Spleen (tissue), 11 donors: ENCODE measurements at regions not wholly inside any gene's neighbourhood (a gene's known extent, or its start where the extent isn't known, plus 50 kb on each side); places are given as distances from the start of the nearest gene placed in this dataset.

Experiments used
- DNase-seq: peaks from one replicate; pipeline ENCODE4 v3.0.0-alpha.2; 2020
- H3K27ac ChIP-seq, 8 donors: fragments of 200-600 bp; sonication (generic) in 7 of 8; 1 replicate in 4 of 8; 2 replicates in 4 of 8; pipeline versions ENCODE4 v1.5.0 to v1.8.0; 2016 to 2021; ENCODE audit warnings: inconsistent platforms in 4 of 8, mild to moderate bottlenecking in 4 of 8, moderate library complexity in 1 of 8
- H3K27me3 ChIP-seq, 7 donors: fragments of 200-600 bp; sonication (generic) in 6 of 7; replicated peaks in 1 of 7; 1 replicate in 4 of 7; 2 replicates in 3 of 7; pipeline versions ENCODE4 v1.5.0 to v1.8.0; 2016 to 2021; ENCODE audit warnings: inconsistent platforms in 3 of 7, mild to moderate bottlenecking in 1 of 7
- H3K36me3 ChIP-seq, 6 donors: fragments of 200-600 bp; sonication (generic) in 5 of 6; 1 replicate in 4 of 6; 2 replicates in 2 of 6; pipeline versions ENCODE4 v1.5.0 to v1.8.0; 2016 to 2021; ENCODE audit warnings: inconsistent platforms in 2 of 6
- H3K4me1 ChIP-seq, 6 donors: fragments of 200-600 bp; sonication (generic) in 5 of 6; 1 replicate in 3 of 6; 2 replicates in 3 of 6; pipeline versions ENCODE4 v1.5.0 to v1.8.0; 2016 to 2021; ENCODE audit warnings: inconsistent platforms in 3 of 6
- H3K4me3 ChIP-seq, 8 donors: fragments of 200-600 bp; sonication (generic) in 7 of 8; 1 replicate in 4 of 8; 2 replicates in 4 of 8; pipeline versions ENCODE4 v1.5.0 to v1.8.0; 2016 to 2021; ENCODE audit warnings: inconsistent platforms in 4 of 8, mild to moderate bottlenecking in 4 of 8, moderate library complexity in 2 of 8
- H3K9me3 ChIP-seq, 8 donors: fragments of 200-600 bp; sonication (generic) in 7 of 8; 1 replicate in 4 of 8; 2 replicates in 4 of 8; pipeline versions ENCODE4 v1.5.0 to v1.8.0; 2016 to 2021; ENCODE audit warnings: inconsistent platforms in 4 of 8
- CTCF ChIP-seq, 11 experiments: fragments of 200-600 bp in 7 of 11; fragments of 450-650 bp in 4 of 11; sonication (generic) in 4 of 11; IDR thresholded peaks in 8 of 11; conservative IDR thresholded peaks in 3 of 11; 1 replicate in 7 of 11; 2 replicates in 4 of 11; pipeline versions ENCODE4 v1.4.0 to v1.8.0; 2016 to 2021; ENCODE audit warnings: antibody characterized with exemption in 11 of 11, inconsistent platforms in 4 of 11, mild to moderate bottlenecking in 1 of 11
- POLR2A ChIP-seq, 3 donors: fragments of 450-650 bp; IDR thresholded peaks; one replicate each; pipeline ENCODE4 v1.5.1; 2017; ENCODE audit warnings: antibody characterized with exemption in 3 of 3, mild to moderate bottlenecking in 1 of 3
- POLR2AphosphoS5 ChIP-seq, 3 donors: sonication (generic); formaldehyde crosslinking; IDR thresholded peaks; one replicate each; pipeline ENCODE4 v1.5.1; 2017; ENCODE audit warnings: antibody characterized with exemption in 3 of 3
- WGBS, 5 donors: extraction: QIAGEN DNeasy Blood & Tissue Kit in 3 of 5; methylation state at CpG; one replicate each; pipeline versions ENCODE4 v1.1.5 to v1.1.7; 2013 to 2018; 5-methylcytosine and 5-hydroxymethylcytosine counted together
- intact Hi-C: fragments of 100-400 bp; cut with DNase I; formaldehyde crosslinking; loops from one replicate; pipeline ENCODE4 v1.15.0; 2023; ENCODE audit warnings: low total_unique reads
- donor health status: healthy with polysubstance abuse.
- donor health status: DM: no; HTN: no; CAD: no; lungs with moderate emphysema.
- donor health status: DM: no; HTN: no; CAD: no.
- donor health status: Bipolar disorder and iron deficiency.
- donor health status: healthy.
- donor health status: DM: no; HTN: no; CAD: no.
- donor health status: DM: yes; HTN: yes; CAD: no.

DNA sequence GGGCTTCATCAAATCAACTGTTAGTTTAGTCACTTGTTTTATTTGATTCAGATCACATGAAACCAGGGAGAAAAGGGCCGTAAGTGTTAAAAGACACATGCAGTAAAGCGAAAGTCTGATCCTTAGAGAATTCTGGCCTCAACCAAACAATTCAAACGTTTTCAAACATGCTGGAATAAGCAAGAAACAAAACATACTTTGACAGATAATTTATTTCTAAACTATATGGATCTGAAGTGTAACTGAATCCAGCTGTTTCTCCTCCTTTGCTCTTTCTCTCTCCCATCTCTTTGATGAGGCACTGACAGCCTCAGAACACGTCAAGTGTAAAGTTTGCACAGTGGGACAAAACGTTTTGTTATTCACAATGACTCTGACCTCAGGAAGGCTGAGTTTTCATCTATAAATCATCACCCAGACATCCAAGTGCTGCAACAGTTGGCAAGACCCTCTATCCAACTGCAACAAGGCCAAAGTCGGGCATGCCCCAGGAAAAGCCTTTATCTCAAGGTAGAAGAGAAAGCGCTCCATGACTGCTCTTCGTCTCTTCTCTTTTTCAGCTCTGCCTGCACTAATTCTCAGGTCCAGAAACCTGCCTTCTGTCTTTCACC lies 267.1 kb upstream of the MYOCD start:
- no peak for DNase-seq
- no peaks in the 10 kb centered on the region for H3K4me1 ChIP-seq
- no peak overlapping the region for H3K4me3 ChIP-seq
- H3K36me3 ChIP-seq: no peaks in the 10 kb centered on the region
- H3K27me3 ChIP-seq: no peaks in the 10 kb centered on the region
- 58 to 70% (median 60%) methylated on average over 8 of the region's 8 CpGs for WGBS, 5 donors
- H3K27ac ChIP-seq: no peak overlapping the region
- TF ChIP-seq CTCF (IDR thresholded peaks at IDR 0.05 in 8 of 11, conservative IDR thresholded peaks at IDR 0.05 in 3 of 11) (no peak), POLR2AphosphoS5 (IDR thresholded peaks at IDR 0.05) (no peak), POLR2A (IDR thresholded peaks at IDR 0.05) (no peak)
- H3K9me3 ChIP-seq: peaks cover 0 to 15% (median 0%) of the 10 kb centered on the region in 8 donors
- intact Hi-C loops: no loop called here

DNA sequence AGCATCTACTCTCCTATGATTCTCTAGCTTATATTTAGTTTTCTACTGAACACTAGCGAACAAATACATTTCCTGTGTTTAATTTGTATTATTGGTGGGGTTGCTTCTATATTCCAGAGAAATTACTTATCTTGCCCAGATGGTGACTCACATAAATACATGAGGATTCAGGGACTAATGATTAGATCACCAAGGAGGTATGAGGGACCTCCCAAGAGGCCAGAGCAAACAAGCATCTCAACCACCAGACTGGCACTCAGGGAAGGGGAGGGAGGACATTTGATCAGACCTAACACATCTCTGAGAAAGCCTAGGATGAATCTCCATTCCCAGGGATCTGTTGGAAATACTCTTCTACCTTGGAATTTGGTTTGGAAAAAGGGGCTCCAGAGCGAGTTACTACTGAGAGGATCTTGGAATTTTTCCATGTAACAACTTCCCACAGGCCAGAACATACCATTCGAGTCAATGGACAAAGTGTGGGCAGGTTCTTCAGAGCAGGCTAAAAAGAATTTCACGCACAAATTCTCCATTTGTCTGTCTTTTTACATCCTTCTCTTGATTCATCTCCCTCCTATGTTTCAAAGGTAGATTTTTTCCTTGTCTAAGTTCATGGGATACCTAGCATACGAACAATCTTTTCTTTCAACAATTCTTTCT lies 262.6 kb upstream of the MYOCD start:
- no peaks in the 10 kb centered on the region for H3K36me3 ChIP-seq
- no peak for TF ChIP-seq POLR2AphosphoS5 (IDR thresholded peaks at IDR 0.05)
- no peak for TF ChIP-seq POLR2A (IDR thresholded peaks at IDR 0.05)
- no peak for TF ChIP-seq CTCF (IDR thresholded peaks at IDR 0.05 in 8 of 11, conservative IDR thresholded peaks at IDR 0.05 in 3 of 11)
- no peak for DNase-seq
- peaks cover 0 to 9% (median 0%) of the 10 kb centered on the region in 8 donors for H3K9me3 ChIP-seq
- intact Hi-C loops: no loop called here
- H3K27ac ChIP-seq: no peak overlapping the region
- WGBS, 5 donors: 75 to 86% (median 79%) methylated on average over 5 of the region's 5 CpGs
- no peaks in the 10 kb centered on the region for H3K4me1 ChIP-seq
- H3K4me3 ChIP-seq: no peak overlapping the region
- no peaks in the 10 kb centered on the region for H3K27me3 ChIP-seq

DNA sequence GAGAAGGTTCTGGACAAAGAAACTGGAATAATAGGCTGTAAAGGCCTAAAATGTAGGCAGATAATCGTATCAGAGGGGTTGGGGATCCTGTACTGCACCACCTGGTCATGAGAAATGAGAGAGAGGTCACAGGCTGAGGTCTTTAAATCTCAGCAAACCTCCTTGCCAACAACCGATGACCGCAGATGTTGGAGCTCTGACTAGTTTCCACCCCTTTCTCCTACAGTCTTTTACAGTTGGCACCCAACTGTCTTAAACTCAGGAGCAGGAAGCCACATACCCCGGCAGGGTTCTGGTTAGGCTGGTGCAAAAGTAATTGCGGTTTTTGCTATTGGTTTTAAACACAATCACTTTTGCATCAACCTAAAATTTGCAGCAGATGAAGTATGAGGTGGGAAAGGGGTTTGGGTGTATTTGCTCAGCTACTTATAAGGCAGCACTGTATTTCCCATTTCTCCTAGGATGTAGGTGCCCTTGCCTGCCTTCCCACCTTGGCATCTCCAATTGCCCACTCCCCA lies 261.8 kb upstream of the MYOCD start:
- DNase-seq: no peak
- 72 to 78% (median 75%) methylated on average over 5 of the region's 5 CpGs for WGBS, 5 donors

More for the DNA sequence above, 261.8 kb upstream of the MYOCD start:
- intact Hi-C loops: no loop called here
- Histone ChIP-seq H3K4me3 (no peak overlapping the region), H3K4me1 (no peaks in the 10 kb centered on the region), H3K27me3 (no peaks in the 10 kb centered on the region), H3K27ac (no peak overlapping the region), H3K9me3 (peaks cover 0 to 6% (median 0%) of the 10 kb centered on the region in 8 donors), H3K36me3 (no peaks in the 10 kb centered on the region)
- TF ChIP-seq CTCF (IDR thresholded peaks at IDR 0.05 in 8 of 11, conservative IDR thresholded peaks at IDR 0.05 in 3 of 11) (no peak), POLR2A (IDR thresholded peaks at IDR 0.05) (no peak), POLR2AphosphoS5 (IDR thresholded peaks at IDR 0.05) (no peak)
